GM12878 (cell line): ENCODE measurements at regions not wholly inside any gene's neighbourhood (a gene's known extent, or its start where the extent isn't known, plus 50 kb on each side); places are given as distances from the start of the nearest gene placed in this dataset.

Experiments
- ATAC-seq: fragments of 200-7000 bp; cut with Tn5 transposase; 3 replicates; pipeline ENCODE4 v1.9.1; 2020; ENCODE audit warnings: mild to moderate bottlenecking, moderate library complexity
- BruUV-seq: library from RNA; stranded (reverse); fragments of 400-500 nt; replicated peaks from 2 replicates; lab custom pipeline; 2021; lab: Mats Ljungman, UMichigan
- CTCF ChIA-PET: fragments of 300-600 bp; sonication (Branson Sonifier 250); formaldehyde crosslinking; extraction: SDS; loops from one replicate; lab custom pipeline; 2021; ENCODE audit warnings: inconsistent platforms; lab: Yijun Ruan, JAX
- POLR2A ChIA-PET: fragments of 350-600 bp; formaldehyde crosslinking; extraction: SDS; loops from one replicate; lab custom pipeline; 2021; ENCODE audit warnings: inconsistent platforms; lab: Charles Lee
- RAD21 ChIA-PET: fragments of 300-600 bp; sonication (Branson Sonifier 250); formaldehyde crosslinking; loops from one replicate; lab custom pipeline; 2023; ENCODE audit warnings: antibody characterized with exemption; ENCODE audit not compliant: unreplicated experiment; lab: Charles Lee
- SMC1A ChIA-PET: fragments of 300-600 bp; sonication (Branson Sonifier 250); formaldehyde crosslinking; loops from one replicate; lab custom pipeline; 2023; ENCODE audit not compliant: unreplicated experiment, uncharacterized antibody; lab: Charles Lee
- DNase-seq: peaks from one replicate; pipeline ENCODE4 v3.0.0-alpha.2; 2011; ENCODE audit warnings: low read depth, low spot score
- FAIRE-seq: peaks from 3 replicates; lab custom pipeline; 2011; peaks lifted over from hg19 to GRCh38; lab: Jason Lieb, UNC
- H2AFZ ChIP-seq: 2 replicates; pipeline ENCODE4 v1.6.0; 2011; ENCODE audit warnings: low read depth, low read length, control low read depth; ENCODE audit not compliant: control insufficient read depth
- H3K27ac ChIP-seq: 2 replicates; pipeline ENCODE4 v1.5.1; 2011; ENCODE audit warnings: control low read depth; ENCODE audit not compliant: control insufficient read depth, insufficient read depth
- H3K27me3 ChIP-seq, 2 experiments: replicated peaks in 1 of 2; 2 replicates each; pipeline versions ENCODE4 v1.6.0 to v1.6.1; 2011; ENCODE audit warnings: low read length in 1 of 2; ENCODE audit not compliant: control insufficient read depth in 2 of 2, insufficient read depth in 2 of 2
- H3K36me3 ChIP-seq, 2 experiments: 2 replicates each; pipeline ENCODE4 v1.5.1; 2011; ENCODE audit warnings: low read length in 1 of 2; ENCODE audit not compliant: control insufficient read depth in 2 of 2, insufficient read depth in 2 of 2
- H3K4me1 ChIP-seq: 2 replicates; pipeline ENCODE4 v1.6.1; 2011; ENCODE audit warnings: mild to moderate bottlenecking, low read length, moderate library complexity, mixed read lengths; ENCODE audit not compliant: control insufficient read depth, insufficient read depth
- H3K4me2 ChIP-seq: 2 replicates; pipeline ENCODE4 v1.6.0; 2011; ENCODE audit warnings: control low read depth; ENCODE audit not compliant: control insufficient read depth, insufficient read depth
- H3K4me3 ChIP-seq: fragments of 200-600 bp; sonication (generic); 2 replicates; pipeline ENCODE4 v1.5.1; 2016
- H3K79me2 ChIP-seq: 2 replicates; pipeline ENCODE4 v1.6.0; 2011; ENCODE audit warnings: low read length; ENCODE audit not compliant: control insufficient read depth, insufficient read depth
- H3K9ac ChIP-seq: 2 replicates; pipeline ENCODE4 v1.8.0; 2011; ENCODE audit warnings: low read length, control low read depth, mixed read lengths; ENCODE audit not compliant: control insufficient read depth, insufficient read depth
- H3K9me3 ChIP-seq: replicated peaks from 3 replicates; pipeline ENCODE4 v1.5.1; 2011; ENCODE audit warnings: mild to moderate bottlenecking, low read length; ENCODE audit not compliant: control insufficient read depth, insufficient read depth
- H4K20me1 ChIP-seq: 2 replicates; pipeline ENCODE4 v1.6.0; 2011; ENCODE audit not compliant: control insufficient read depth, insufficient read depth
- FOXK2 ChIP-seq: fragments of 450-650 bp; IDR thresholded peaks from 2 replicates; pipeline ENCODE4 v1.6.1; 2017; ENCODE audit warnings: mild to moderate bottlenecking, moderate library complexity
- GABPA ChIP-seq: IDR thresholded peaks from 2 replicates; pipeline ENCODE4 v1.6.1; 2014; ENCODE audit warnings: antibody characterized with exemption, low read depth, mild to moderate bottlenecking, inconsistent platforms
- HDAC6 ChIP-seq: fragments of 200-600 bp; sonication (generic); IDR thresholded peaks from one replicate; pipeline ENCODE4 v1.8.0; 2017; ENCODE audit warnings: antibody characterized with exemption; ENCODE audit not compliant: unreplicated experiment
- KDM1A ChIP-seq: fragments of 200-600 bp; sonication (generic); IDR thresholded peaks from 2 replicates; pipeline ENCODE4 v1.6.1; 2016; ENCODE audit warnings: borderline replicate concordance
- KLF5 ChIP-seq: fragments of 450-650 bp; IDR thresholded peaks from 2 replicates; pipeline ENCODE4 v1.6.1; 2014; ENCODE audit warnings: mild to moderate bottlenecking; ENCODE audit not compliant: partially characterized antibody
- NR2C1 ChIP-seq: fragments of 450-650 bp; IDR thresholded peaks from 2 replicates; pipeline ENCODE4 v1.6.1; 2017; ENCODE audit warnings: antibody characterized with exemption, mild to moderate bottlenecking, moderate library complexity
- NR2C2 ChIP-seq: IDR thresholded peaks from 2 replicates; pipeline ENCODE4 v1.6.1; 2011; ENCODE audit warnings: borderline replicate concordance, low read depth; ENCODE audit not compliant: control insufficient read depth, insufficient read length
- NRF1 ChIP-seq: conservative IDR thresholded peaks from 2 replicates; pipeline ENCODE4 v1.6.1; 2011; ENCODE audit warnings: mild to moderate bottlenecking, low read depth, low read length, improper control_type of control experiment
- ZNF217 ChIP-seq: fragments of 450-650 bp; IDR thresholded peaks from 2 replicates; pipeline ENCODE4 v1.6.1; 2017; ENCODE audit warnings: antibody characterized with exemption, mild to moderate bottlenecking
- ZNF687 ChIP-seq: fragments of 450-650 bp; IDR thresholded peaks from 2 replicates; pipeline ENCODE4 v1.6.1; 2017; ENCODE audit warnings: mild to moderate bottlenecking, moderate library complexity
- WGBS: methylation state at CpG from one replicate; pipeline ENCODE4 v1.1.6; 2016; ENCODE audit warnings: low lambda C conversion rate; ENCODE audit not compliant: insufficient replicate concordance, insufficient coverage; ENCODE audit errors: missing lambda C conversion rate; 5-methylcytosine and 5-hydroxymethylcytosine counted together
- in situ Hi-C: fragments of 300-500 bp; cut with MboI; formaldehyde crosslinking; loops from 9 replicates; pipeline ENCODE4 v1.14.3; 2018; ENCODE audit warnings: mixed read lengths
- intact Hi-C: fragments of 100-400 bp; cut with micrococcal nuclease; formaldehyde crosslinking; loops from one replicate; pipeline ENCODE4 v1.14.2; 2022; ENCODE audit not compliant: unreplicated experiment
- TF ChIP-seq, protein P1 (sequence below): fragments of 150-350 bp; IDR thresholded peaks from 2 replicates; pipeline ENCODE4 v1.6.1; 2016; ENCODE audit warnings: low read depth, low read length
- TF ChIP-seq, protein P2 (sequence below), 3 experiments: IDR thresholded peaks in 2 of 3; conservative IDR thresholded peaks in 1 of 3; 2 replicates each; pipeline ENCODE4 v1.5.1; 2011; ENCODE audit warnings: low read depth in 3 of 3, low read length in 3 of 3, mild to moderate bottlenecking in 3 of 3, control low read depth in 2 of 3, moderate library complexity in 2 of 3, inconsistent platforms in 1 of 3, mixed read lengths in 1 of 3; ENCODE audit not compliant: control insufficient read depth in 2 of 3, insufficient read depth in 1 of 3; ENCODE audit errors: extremely low read depth in 1 of 3

DNA sequence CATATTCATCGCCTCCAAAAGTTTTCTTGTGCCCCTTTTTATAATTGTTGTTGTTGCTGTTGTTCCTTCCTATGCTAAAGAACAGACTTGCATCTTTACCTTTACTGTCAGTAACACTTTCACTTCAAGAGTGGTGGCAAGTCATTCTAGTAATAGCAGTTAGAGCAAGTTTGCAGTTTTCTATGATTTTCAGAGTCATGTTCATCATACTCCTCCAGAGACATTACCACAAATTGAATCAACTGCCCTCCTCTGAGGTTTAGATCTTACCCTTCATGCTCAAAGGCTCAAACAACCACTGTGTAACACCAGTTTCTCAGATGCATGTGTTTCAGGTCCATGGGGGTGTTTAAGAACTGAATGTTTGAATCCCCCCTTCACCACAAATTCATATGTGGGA, 763.4 kb downstream of the LRFN5 start:
- no peaks in the 10 kb centered on the region for H4K20me1 ChIP-seq
- ATAC-seq (peak; percentile 30; the same call in 2 of the 3 replicates), DNase-seq (no peak), FAIRE-seq (no peak)
- no peak overlapping the region for H3K27ac ChIP-seq
- POLR2A ChIA-PET = no interaction called here
- in situ Hi-C loops = no loop called here
- no peaks in the 10 kb centered on the region for H3K27me3 ChIP-seq
- no peak overlapping the region for H3K9ac ChIP-seq
- RAD21 ChIA-PET = no interaction called here
- WGBS = 0% methylated on average over 1 of the region's 1 CpG
- H3K4me1 ChIP-seq = no peaks in the 10 kb centered on the region
- no peak overlapping the region for H2AFZ ChIP-seq
- no TSS peak for BruUV-seq
- H3K9me3 ChIP-seq = no peaks in the 10 kb centered on the region
- H3K4me2 ChIP-seq = no peak overlapping the region
- CTCF ChIA-PET = no interaction called here
- no peak for TF ChIP-seq NR2C2
- TF ChIP-seq NR2C1 = no peak
- no peak for TF ChIP-seq ZNF217
- TF ChIP-seq, protein P1, sequence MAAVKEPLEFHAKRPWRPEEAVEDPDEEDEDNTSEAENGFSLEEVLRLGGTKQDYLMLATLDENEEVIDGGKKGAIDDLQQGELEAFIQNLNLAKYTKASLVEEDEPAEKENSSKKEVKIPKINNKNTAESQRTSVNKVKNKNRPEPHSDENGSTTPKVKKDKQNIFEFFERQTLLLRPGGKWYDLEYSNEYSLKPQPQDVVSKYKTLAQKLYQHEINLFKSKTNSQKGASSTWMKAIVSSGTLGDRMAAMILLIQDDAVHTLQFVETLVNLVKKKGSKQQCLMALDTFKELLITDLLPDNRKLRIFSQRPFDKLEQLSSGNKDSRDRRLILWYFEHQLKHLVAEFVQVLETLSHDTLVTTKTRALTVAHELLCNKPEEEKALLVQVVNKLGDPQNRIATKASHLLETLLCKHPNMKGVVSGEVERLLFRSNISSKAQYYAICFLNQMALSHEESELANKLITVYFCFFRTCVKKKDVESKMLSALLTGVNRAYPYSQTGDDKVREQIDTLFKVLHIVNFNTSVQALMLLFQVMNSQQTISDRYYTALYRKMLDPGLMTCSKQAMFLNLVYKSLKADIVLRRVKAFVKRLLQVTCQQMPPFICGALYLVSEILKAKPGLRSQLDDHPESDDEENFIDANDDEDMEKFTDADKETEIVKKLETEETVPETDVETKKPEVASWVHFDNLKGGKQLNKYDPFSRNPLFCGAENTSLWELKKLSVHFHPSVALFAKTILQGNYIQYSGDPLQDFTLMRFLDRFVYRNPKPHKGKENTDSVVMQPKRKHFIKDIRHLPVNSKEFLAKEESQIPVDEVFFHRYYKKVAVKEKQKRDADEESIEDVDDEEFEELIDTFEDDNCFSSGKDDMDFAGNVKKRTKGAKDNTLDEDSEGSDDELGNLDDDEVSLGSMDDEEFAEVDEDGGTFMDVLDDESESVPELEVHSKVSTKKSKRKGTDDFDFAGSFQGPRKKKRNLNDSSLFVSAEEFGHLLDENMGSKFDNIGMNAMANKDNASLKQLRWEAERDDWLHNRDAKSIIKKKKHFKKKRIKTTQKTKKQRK = no peak
- TF ChIP-seq, protein P2, sequence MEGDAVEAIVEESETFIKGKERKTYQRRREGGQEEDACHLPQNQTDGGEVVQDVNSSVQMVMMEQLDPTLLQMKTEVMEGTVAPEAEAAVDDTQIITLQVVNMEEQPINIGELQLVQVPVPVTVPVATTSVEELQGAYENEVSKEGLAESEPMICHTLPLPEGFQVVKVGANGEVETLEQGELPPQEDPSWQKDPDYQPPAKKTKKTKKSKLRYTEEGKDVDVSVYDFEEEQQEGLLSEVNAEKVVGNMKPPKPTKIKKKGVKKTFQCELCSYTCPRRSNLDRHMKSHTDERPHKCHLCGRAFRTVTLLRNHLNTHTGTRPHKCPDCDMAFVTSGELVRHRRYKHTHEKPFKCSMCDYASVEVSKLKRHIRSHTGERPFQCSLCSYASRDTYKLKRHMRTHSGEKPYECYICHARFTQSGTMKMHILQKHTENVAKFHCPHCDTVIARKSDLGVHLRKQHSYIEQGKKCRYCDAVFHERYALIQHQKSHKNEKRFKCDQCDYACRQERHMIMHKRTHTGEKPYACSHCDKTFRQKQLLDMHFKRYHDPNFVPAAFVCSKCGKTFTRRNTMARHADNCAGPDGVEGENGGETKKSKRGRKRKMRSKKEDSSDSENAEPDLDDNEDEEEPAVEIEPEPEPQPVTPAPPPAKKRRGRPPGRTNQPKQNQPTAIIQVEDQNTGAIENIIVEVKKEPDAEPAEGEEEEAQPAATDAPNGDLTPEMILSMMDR (IDR thresholded peaks at IDR 0.05 in 2 of 3, conservative IDR thresholded peaks at IDR 0.05 in 1 of 3; ENCODE audit: control insufficient read depth in 2 of 3, extremely low read depth in 1 of 3, insufficient read depth in 1 of 3, low read depth in 3 of 3, low read length in 3 of 3) = no peak
- no peak for TF ChIP-seq HDAC6
- TF ChIP-seq NRF1 = no peak
- no peak for TF ChIP-seq KDM1A
- no peak for TF ChIP-seq ZNF687
- TF ChIP-seq FOXK2 = no peak
- no peak for TF ChIP-seq KLF5
- no peak for TF ChIP-seq GABPA
- TF ChIP-seq, all 136 proteins: peak for 0
- SMC1A ChIA-PET = interaction anchor here (1.0 kb wide), 1 partner anchor 34 kb away, joined by 3 read pairs; no protein-coding TSS in a partner anchor
- no peaks in the 10 kb centered on the region for H3K36me3 ChIP-seq
- H3K4me3 ChIP-seq = no peak overlapping the region
- no peaks in the 10 kb centered on the region for H3K79me2 ChIP-seq
- intact Hi-C loops = no loop called here
